Uterus (tissue), 3 donors: ENCODE measurements at regions not wholly inside any gene's neighbourhood (a gene's known extent, or its start where the extent isn't known, plus 50 kb on each side); places are given as distances from the start of the nearest gene placed in this dataset.

Experiments used
- DNase-seq, 2 donors: peaks; one replicate each; pipeline ENCODE4 v3.0.0-alpha.2; 2019 to 2020
- H3K27ac ChIP-seq, 2 donors: fragments of 200-600 bp; sonication (generic); 1 replicate in 1 of 2; 2 replicates in 1 of 2; pipeline ENCODE4 v1.5.1; 2016 to 2018
- H3K27me3 ChIP-seq, 2 donors: fragments of 200-600 bp; sonication (generic); one replicate each; pipeline ENCODE4 v1.5.1; 2018 to 2019; ENCODE audit warnings: control low read depth in 1 of 2
- H3K36me3 ChIP-seq, 2 donors: fragments of 200-600 bp; sonication (generic); one replicate each; pipeline ENCODE4 v1.5.1; 2019; ENCODE audit warnings: control low read depth in 1 of 2
- H3K4me1 ChIP-seq, 2 donors: fragments of 200-600 bp; sonication (generic); one replicate each; pipeline ENCODE4 v1.5.1; 2018 to 2019; ENCODE audit warnings: control low read depth in 1 of 2
- H3K4me3 ChIP-seq, 2 donors: fragments of 200-600 bp; sonication (generic); 1 replicate in 1 of 2; 2 replicates in 1 of 2; pipeline ENCODE4 v1.5.1; 2018 to 2019; ENCODE audit warnings: mild to moderate bottlenecking in 1 of 2
- H3K9me3 ChIP-seq, 2 donors: fragments of 200-600 bp; sonication (generic); one replicate each; pipeline ENCODE4 v1.5.1; 2019; ENCODE audit warnings: control low read depth in 1 of 2
- POLR2A ChIP-seq, 2 donors: fragments of 450-650 bp; IDR thresholded peaks; one replicate each; pipeline ENCODE4 v1.6.1; 2016; ENCODE audit warnings: antibody characterized with exemption in 2 of 2, mild to moderate bottlenecking in 1 of 2, moderate library complexity in 1 of 2
- intact Hi-C: fragments of 100-400 bp; cut with DNase I; formaldehyde crosslinking; loops from one replicate; pipeline ENCODE4 v1.15.1; 2023; ENCODE audit warnings: low total_unique reads
- TF ChIP-seq, protein P1 (sequence below), 4 experiments: fragments of 200-600 bp in 2 of 4; fragments of 450-650 bp in 2 of 4; sonication (generic) in 2 of 4; IDR thresholded peaks; one replicate each; pipeline ENCODE4 v1.5.1; 2016 to 2019; ENCODE audit warnings: antibody characterized with exemption in 4 of 4, mild to moderate bottlenecking in 2 of 4, moderate library complexity in 1 of 4
- donor health status: DM: yes; HTN: yes; CAD: no.

GRCh38 chrX:129006491-129006890, 516.8 kb downstream of the SMARCA1 start:
- Histone ChIP-seq H3K36me3 (no peaks in the 10 kb centered on the region), H3K27me3 (no peaks in the 10 kb centered on the region), H3K4me3 (no peak overlapping the region), H3K4me1 (no peaks in the 10 kb centered on the region), H3K27ac (no peak overlapping the region), H3K9me3 (no peaks in the 10 kb centered on the region)
- no peak for DNase-seq
- TF ChIP-seq POLR2A (IDR thresholded peaks at IDR 0.05), result no peak
- TF ChIP-seq, protein P1, sequence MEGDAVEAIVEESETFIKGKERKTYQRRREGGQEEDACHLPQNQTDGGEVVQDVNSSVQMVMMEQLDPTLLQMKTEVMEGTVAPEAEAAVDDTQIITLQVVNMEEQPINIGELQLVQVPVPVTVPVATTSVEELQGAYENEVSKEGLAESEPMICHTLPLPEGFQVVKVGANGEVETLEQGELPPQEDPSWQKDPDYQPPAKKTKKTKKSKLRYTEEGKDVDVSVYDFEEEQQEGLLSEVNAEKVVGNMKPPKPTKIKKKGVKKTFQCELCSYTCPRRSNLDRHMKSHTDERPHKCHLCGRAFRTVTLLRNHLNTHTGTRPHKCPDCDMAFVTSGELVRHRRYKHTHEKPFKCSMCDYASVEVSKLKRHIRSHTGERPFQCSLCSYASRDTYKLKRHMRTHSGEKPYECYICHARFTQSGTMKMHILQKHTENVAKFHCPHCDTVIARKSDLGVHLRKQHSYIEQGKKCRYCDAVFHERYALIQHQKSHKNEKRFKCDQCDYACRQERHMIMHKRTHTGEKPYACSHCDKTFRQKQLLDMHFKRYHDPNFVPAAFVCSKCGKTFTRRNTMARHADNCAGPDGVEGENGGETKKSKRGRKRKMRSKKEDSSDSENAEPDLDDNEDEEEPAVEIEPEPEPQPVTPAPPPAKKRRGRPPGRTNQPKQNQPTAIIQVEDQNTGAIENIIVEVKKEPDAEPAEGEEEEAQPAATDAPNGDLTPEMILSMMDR (IDR thresholded peaks at IDR 0.05), result no peak
- intact Hi-C loops, result no loop called here

- Histone ChIP-seq H3K36me3 (no peaks in the 10 kb centered on the region), H3K4me1 (no peaks in the 10 kb centered on the region), H3K27ac (no peak overlapping the region), H3K9me3 (no peaks in the 10 kb centered on the region), H3K4me3 (no peak overlapping the region), H3K27me3 (no peaks in the 10 kb centered on the region)
- intact Hi-C loops, result no loop called here
- TF ChIP-seq, protein P1 (IDR thresholded peaks at IDR 0.05), result no peak
- no peak for TF ChIP-seq POLR2A (IDR thresholded peaks at IDR 0.05)
- DNase-seq, result no peak
Measured at GRCh38 chrX:129000797-129001196, 522.5 kb downstream of the SMARCA1 start.

DNA sequence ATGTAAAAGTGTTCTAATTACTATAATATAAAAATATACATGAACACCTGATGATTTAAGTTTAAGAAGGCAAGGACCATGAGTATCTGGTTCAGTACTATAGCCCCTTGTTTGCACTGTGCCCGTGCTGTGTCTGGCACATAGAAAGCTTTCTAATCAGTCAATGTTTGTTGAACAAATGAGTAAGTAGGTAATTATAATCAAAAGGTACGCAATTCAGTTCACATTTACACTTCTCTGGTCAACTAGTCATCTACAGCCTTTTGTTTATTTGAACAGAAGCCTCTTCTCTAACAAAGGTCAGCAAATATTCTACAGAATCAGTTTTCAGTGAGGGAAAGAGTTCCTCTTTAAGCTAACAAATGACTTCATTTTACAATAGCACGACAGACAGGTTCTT, 523.3 kb downstream of the SMARCA1 start:
- no peak for DNase-seq
- no peak for TF ChIP-seq POLR2A (IDR thresholded peaks at IDR 0.05)
- TF ChIP-seq, protein P1 (IDR thresholded peaks at IDR 0.05), result no peak
- Histone ChIP-seq H3K9me3 (no peaks in the 10 kb centered on the region), H3K36me3 (no peaks in the 10 kb centered on the region), H3K27me3 (no peaks in the 10 kb centered on the region), H3K4me3 (no peak overlapping the region), H3K4me1 (no peaks in the 10 kb centered on the region), H3K27ac (no peak overlapping the region)
- intact Hi-C loops, result no loop called here

- TF ChIP-seq, protein P1 (IDR thresholded peaks at IDR 0.05), result no peak
- no peaks in the 10 kb centered on the region for H3K4me1 ChIP-seq
- no peak for DNase-seq
- no peak overlapping the region for H3K4me3 ChIP-seq
- no peaks in the 10 kb centered on the region for H3K36me3 ChIP-seq
- no peak overlapping the region for H3K27ac ChIP-seq
- H3K9me3 ChIP-seq, result peaks cover 0 to 3% of the 10 kb centered on the region in 2 donors
- H3K27me3 ChIP-seq, result no peaks in the 10 kb centered on the region
- intact Hi-C loops, result no loop called here
Measured at GRCh38 chrX:128992107-128992971, 531.0 kb downstream of the SMARCA1 start.

GRCh38 chrX:128975745-128976144, 547.5 kb downstream of the SMARCA1 start:
- Histone ChIP-seq H3K9me3 (no peaks in the 10 kb centered on the region), H3K4me1 (no peaks in the 10 kb centered on the region), H3K36me3 (no peaks in the 10 kb centered on the region), H3K27ac (no peak overlapping the region), H3K4me3 (no peak overlapping the region), H3K27me3 (no peaks in the 10 kb centered on the region)
- no peak for TF ChIP-seq POLR2A (IDR thresholded peaks at IDR 0.05)
- TF ChIP-seq, protein P1 (IDR thresholded peaks at IDR 0.05), result peak in 1 of 4 experiments; percentile 11
- no peak for DNase-seq
- intact Hi-C loops, result no loop called here
